GM23338 (cell line): ENCODE measurements at regions not wholly inside any gene's neighbourhood (a gene's known extent, or its start where the extent isn't known, plus 50 kb on each side); places are given as distances from the start of the nearest gene placed in this dataset.

Experiments
- ATAC-seq: fragments of 200-7000 bp; cut with Tn5 transposase; 3 replicates; pipeline ENCODE4 v1.9.1; 2020
- DNase-seq: peaks from one replicate; pipeline ENCODE4 v3.0.0-alpha.2; 2015; ENCODE audit warnings: low spot score
- H2AFZ ChIP-seq: fragments of 200-600 bp; sonication (generic); 2 replicates; pipeline ENCODE4 v1.8.0; 2016; ENCODE audit warnings: antibody characterized with exemption, mild to moderate bottlenecking, moderate library complexity
- H3F3A ChIP-seq: fragments of 200-600 bp; sonication (generic); replicated peaks from 2 replicates; pipeline ENCODE4 v1.8.0; 2017; ENCODE audit warnings: antibody characterized with exemption, mixed run types, low read depth
- H3K27ac ChIP-seq: fragments of 200-600 bp; sonication (generic); 2 replicates; pipeline ENCODE4 v1.6.1; 2016; ENCODE audit warnings: low read depth
- H3K27me3 ChIP-seq: fragments of 200-600 bp; sonication (generic); 2 replicates; pipeline ENCODE4 v1.8.0; 2016; ENCODE audit warnings: mild to moderate bottlenecking, mixed run types, moderate library complexity; ENCODE audit not compliant: insufficient read depth
- H3K36me3 ChIP-seq: fragments of 200-600 bp; sonication (generic); 2 replicates; pipeline ENCODE4 v1.8.0; 2016; ENCODE audit warnings: mild to moderate bottlenecking; ENCODE audit not compliant: insufficient read depth
- H3K4me1 ChIP-seq: fragments of 200-600 bp; sonication (generic); 2 replicates; pipeline ENCODE4 v1.8.0; 2016; ENCODE audit warnings: mild to moderate bottlenecking, moderate library complexity; ENCODE audit not compliant: insufficient read depth
- H3K4me2 ChIP-seq: fragments of 200-600 bp; sonication (generic); 2 replicates; pipeline ENCODE4 v1.7.1; 2017; ENCODE audit warnings: mixed run types
- H3K4me3 ChIP-seq: fragments of 200-600 bp; sonication (generic); 2 replicates; pipeline ENCODE4 v1.6.1; 2016; ENCODE audit warnings: mixed run types
- H3K79me2 ChIP-seq: fragments of 200-600 bp; sonication (generic); replicated peaks from 2 replicates; pipeline ENCODE4 v1.8.0; 2017; ENCODE audit warnings: mild to moderate bottlenecking; ENCODE audit not compliant: insufficient read depth
- H3K9me2 ChIP-seq: fragments of 200-600 bp; sonication (generic); 2 replicates; pipeline ENCODE4 v1.8.0; 2017; ENCODE audit not compliant: insufficient read depth
- H4K20me1 ChIP-seq: fragments of 200-600 bp; sonication (generic); replicated peaks from 2 replicates; pipeline ENCODE4 v1.8.0; 2017; ENCODE audit warnings: mild to moderate bottlenecking; ENCODE audit not compliant: insufficient read depth
- H3K27ac Mint-ChIP-seq: 2 replicates; pipeline ENCODE4 v1.8.0; 2020; ENCODE audit warnings: inconsistent platforms, mild to moderate bottlenecking, moderate library complexity, mixed read lengths
- H3K27me3 Mint-ChIP-seq: 3 replicates; pipeline ENCODE4 v1.8.0; 2022; ENCODE audit warnings: low read depth, mild to moderate bottlenecking, moderate library complexity, mixed read lengths, inconsistent platforms; ENCODE audit not compliant: insufficient read depth, poor library complexity
- H3K36me3 Mint-ChIP-seq: 3 replicates; pipeline ENCODE4 v1.8.0; 2021; ENCODE audit warnings: low read depth, mild to moderate bottlenecking, inconsistent platforms, moderate library complexity, mixed read lengths
- H3K4me1 Mint-ChIP-seq: 3 replicates; pipeline ENCODE4 v1.8.0; 2020; ENCODE audit warnings: mild to moderate bottlenecking, inconsistent platforms, mixed read lengths
- H3K4me3 Mint-ChIP-seq: 3 replicates; pipeline ENCODE4 v1.8.0; 2021; ENCODE audit warnings: moderate library complexity, mild to moderate bottlenecking, inconsistent platforms, mixed read lengths
- H3K9me3 Mint-ChIP-seq: 3 replicates; pipeline ENCODE4 v1.8.0; 2020; ENCODE audit warnings: moderate library complexity, mild to moderate bottlenecking, inconsistent platforms, mixed read lengths
- CREB1 ChIP-seq: fragments of 250-450 bp; sonication (Bioruptor Pico); IDR thresholded peaks from 2 replicates; pipeline ENCODE4 v1.5.0; 2020; ENCODE audit warnings: low read depth, mild to moderate bottlenecking, moderate library complexity
- ETS1 ChIP-seq: IDR thresholded peaks from 2 replicates; pipeline ENCODE4 v1.6.1; 2016; ENCODE audit warnings: antibody characterized with exemption
- EZH2 ChIP-seq: fragments of 200-600 bp; sonication (generic); IDR thresholded peaks from one replicate; pipeline ENCODE4 v1.8.0; 2017; ENCODE audit warnings: antibody characterized with exemption, mild to moderate bottlenecking, low read depth; ENCODE audit not compliant: unreplicated experiment
- NANOG ChIP-seq: IDR thresholded peaks from 2 replicates; pipeline ENCODE4 v1.6.1; 2016; ENCODE audit warnings: antibody characterized with exemption, borderline replicate concordance
- ZNF331 ChIP-seq: fragments of 250-450 bp; sonication (Bioruptor Pico); IDR thresholded peaks from 2 replicates; pipeline ENCODE4 v1.5.0; 2020; ENCODE audit warnings: low read depth, mild to moderate bottlenecking, moderate library complexity
- ZNF462 ChIP-seq: fragments of 250-450 bp; sonication (Bioruptor Pico); IDR thresholded peaks from 2 replicates; pipeline ENCODE4 v1.5.0; 2020; ENCODE audit warnings: mild to moderate bottlenecking, moderate library complexity

GRCh38 chr10:33673839-33674415 is 339.5 kb upstream of the NRP1 start (continued):
- TF ChIP-seq ZNF462 (CRISPR knock-in tag), result no peak
- TF ChIP-seq EZH2, result no peak
- no peak for TF ChIP-seq NANOG
- no peak for TF ChIP-seq CREB1

GRCh38 chr10:33669904-33670303 is 335.4 kb upstream of the NRP1 start:
- no peak for ATAC-seq
- Histone ChIP-seq H3K36me3 (no peaks in the 10 kb centered on the region), H4K20me1 (no peaks in the 10 kb centered on the region), H3K4me1 (no peaks in the 10 kb centered on the region), H3K4me3 (no peak overlapping the region), H3K4me2 (no peak overlapping the region), H3K27ac (no peak overlapping the region), H3K79me2 (no peaks in the 10 kb centered on the region), H2AFZ (no peak overlapping the region), H3F3A (no peaks in the 10 kb centered on the region), H3K9me2 (peaks cover 11% of the 10 kb centered on the region; the same call in 1 of the 2 replicates), H3K27me3 (no peaks in the 10 kb centered on the region)
- no peaks in the 10 kb centered on the region for H3K36me3 Mint-ChIP-seq
- H3K27ac Mint-ChIP-seq, result no peak overlapping the region
- no peak for DNase-seq
- no peaks in the 10 kb centered on the region; the same call in 2 of the 3 replicates for H3K9me3 Mint-ChIP-seq
- H3K4me3 Mint-ChIP-seq, result no peak overlapping the region
- peaks cover 4% of the 10 kb centered on the region for H3K27me3 Mint-ChIP-seq
- no peaks in the 10 kb centered on the region for H3K4me1 Mint-ChIP-seq
- TF ChIP-seq EZH2, result no peak
- TF ChIP-seq ETS1, result no peak
- no peak for TF ChIP-seq NANOG
- TF ChIP-seq ZNF331 (CRISPR knock-in tag), result no peak
- TF ChIP-seq ZNF462 (CRISPR knock-in tag), result no peak
